Right lobe of liver (tissue), 6 donors: ENCODE measurements at regions not wholly inside any gene's neighbourhood (a gene's known extent, or its start where the extent isn't known, plus 50 kb on each side); places are given as distances from the start of the nearest gene placed in this dataset.

ENCODE experiments used
- ATAC-seq, 4 donors: fragments of 200-7000 bp; cut with Tn5 transposase; one replicate each; pipeline ENCODE4 v1.9.1; 2020; ENCODE audit warnings: mild to moderate bottlenecking in 4 of 4, moderate library complexity in 4 of 4
- DNase-seq, 3 donors: peaks; one replicate each; pipeline ENCODE4 v3.0.0-alpha.2; 2020
- H3K27ac ChIP-seq, 3 donors: fragments of 200-600 bp; one replicate each; pipeline ENCODE4 v1.8.0; 2022
- H3K27me3 ChIP-seq, 2 donors: fragments of 200-600 bp; one replicate each; pipeline ENCODE4 v1.8.0; 2022
- H3K36me3 ChIP-seq, 4 donors: fragments of 200-600 bp; sonication (generic) in 1 of 4; one replicate each; pipeline versions ENCODE4 v1.5.1 to v1.8.0; 2017 to 2022; ENCODE audit warnings: control low read depth in 1 of 4
- H3K4me1 ChIP-seq, 4 donors: fragments of 200-600 bp; sonication (generic) in 1 of 4; one replicate each; pipeline versions ENCODE4 v1.5.1 to v1.8.0; 2017 to 2022; ENCODE audit warnings: control low read depth in 1 of 4
- H3K4me3 ChIP-seq, 3 donors: fragments of 200-600 bp; one replicate each; pipeline ENCODE4 v1.8.0; 2022
- H3K9me3 ChIP-seq, 4 donors: fragments of 200-600 bp; sonication (generic) in 1 of 4; one replicate each; pipeline versions ENCODE4 v1.5.1 to v1.8.0; 2017 to 2022; ENCODE audit warnings: control low read depth in 1 of 4
- CTCF ChIP-seq, 4 donors: fragments of 200-600 bp in 3 of 4; fragments of 450-650 bp in 1 of 4; IDR thresholded peaks; one replicate each; pipeline versions ENCODE4 v1.5.1 to v1.8.0; 2016 to 2022; ENCODE audit warnings: antibody characterized with exemption in 4 of 4, mild to moderate bottlenecking in 2 of 4
- POLR2A ChIP-seq: fragments of 450-650 bp; IDR thresholded peaks from one replicate; pipeline ENCODE4 v1.6.1; 2017; ENCODE audit warnings: antibody characterized with exemption, mild to moderate bottlenecking
- WGBS: methylation state at CpG from one replicate; pipeline ENCODE4 v1.1.6; 2018; ENCODE audit warnings: low coverage, low lambda C conversion rate; ENCODE audit not compliant: insufficient coverage; ENCODE audit errors: missing lambda C conversion rate; 5-methylcytosine and 5-hydroxymethylcytosine counted together
- intact Hi-C, 2 donors: fragments of 100-400 bp; cut with DNase I; formaldehyde crosslinking; loops; one replicate each; pipeline versions ENCODE4 v1.11.2 to v1.14.1; 2022
- donor health status: DM: no; HTN: yes; CAD: no.
- donor health status: DM: no; HTN: no; CAD: no.
- donor health status: DM: no; HTN: no; CAD: no.
- donor health status: DM: no; HTN: yes; CAD: no.
- donor health status: DM: no; HTN: yes; CAD: no.

- intact Hi-C loops = no loop called here
- TF ChIP-seq POLR2A (no peak), CTCF (IDR thresholded peaks at IDR 0.05) (no peak)
Measured at GRCh38 chr13:55937180-55937579, 1203.5 kb upstream of the PRR20A start.

GRCh38 chr13:55948175-55948574, 1192.5 kb upstream of the PRR20A start:
- intact Hi-C loops = no loop called here
- WGBS = 65% methylated on average over 2 of the region's 5 CpGs
- H3K36me3 ChIP-seq = no peaks in the 10 kb centered on the region
- ATAC-seq = no peak
- H3K9me3 ChIP-seq = no peaks in the 10 kb centered on the region
- H3K27me3 ChIP-seq = no peaks in the 10 kb centered on the region
- H3K4me3 ChIP-seq = no peak overlapping the region
- TF ChIP-seq POLR2A = no peak
- TF ChIP-seq CTCF (IDR thresholded peaks at IDR 0.05) = no peak
- no peaks in the 10 kb centered on the region for H3K4me1 ChIP-seq
- no peak overlapping the region for H3K27ac ChIP-seq
- peak in 1 of 3 donors; percentile 13 for DNase-seq

More at GRCh38 chr13:55937180-55937579, 1203.5 kb upstream of the PRR20A start:
- H3K9me3 ChIP-seq = no peaks in the 10 kb centered on the region
- DNase-seq (no peak), ATAC-seq (no peak)
- H3K36me3 ChIP-seq = no peaks in the 10 kb centered on the region
- H3K4me3 ChIP-seq = no peak overlapping the region
- no peaks in the 10 kb centered on the region for H3K27me3 ChIP-seq
- H3K27ac ChIP-seq = no peak overlapping the region
- no peaks in the 10 kb centered on the region for H3K4me1 ChIP-seq
- 71% methylated on average over 3 of the region's 5 CpGs for WGBS

GRCh38 chr13:55963934-55964333, 1176.8 kb upstream of the PRR20A start:
- Histone ChIP-seq H3K4me1 (no peaks in the 10 kb centered on the region), H3K4me3 (no peak overlapping the region)
- no peak for DNase-seq

GRCh38 chr13:55967055-55967454, 1173.7 kb upstream of the PRR20A start:
- Histone ChIP-seq H3K4me3 (no peak overlapping the region), H3K36me3 (no peaks in the 10 kb centered on the region), H3K9me3 (no peaks in the 10 kb centered on the region), H3K27me3 (no peaks in the 10 kb centered on the region), H3K4me1 (no peaks in the 10 kb centered on the region), H3K27ac (no peak overlapping the region)
- TF ChIP-seq POLR2A (no peak), CTCF (IDR thresholded peaks at IDR 0.05) (no peak)
- 70% methylated on average over 3 of the region's 3 CpGs for WGBS
- ATAC-seq (no peak), DNase-seq (no peak)
- intact Hi-C loops = no loop called here

More at GRCh38 chr13:55963934-55964333, 1176.8 kb upstream of the PRR20A start:
- no peaks in the 10 kb centered on the region for H3K36me3 ChIP-seq
- no peaks in the 10 kb centered on the region for H3K9me3 ChIP-seq
- no peaks in the 10 kb centered on the region for H3K27me3 ChIP-seq
- TF ChIP-seq CTCF (IDR thresholded peaks at IDR 0.05) (no peak), POLR2A (no peak)
- no peak overlapping the region for H3K27ac ChIP-seq
- intact Hi-C loops = no loop called here
- no CpG with 5 or more reads among the region's 1 CpG for WGBS
- peak in 1 of 4 donors; percentile 14 for ATAC-seq

GRCh38 chr13:55977436-55977835, 1163.3 kb upstream of the PRR20A start:
- no peak for TF ChIP-seq POLR2A
- no peak for TF ChIP-seq CTCF (IDR thresholded peaks at IDR 0.05)
- ATAC-seq = peak in 1 of 4 donors; percentile 32
- Histone ChIP-seq H3K27me3 (no peaks in the 10 kb centered on the region), H3K27ac (no peak overlapping the region), H3K4me3 (no peak overlapping the region), H3K9me3 (no peaks in the 10 kb centered on the region), H3K36me3 (no peaks in the 10 kb centered on the region), H3K4me1 (no peaks in the 10 kb centered on the region)
- intact Hi-C loops = no loop called here
- 58% methylated on average over 4 of the region's 6 CpGs for WGBS
- DNase-seq = no peak
